GM21367 (cell line): ENCODE measurements at regions not wholly inside any gene's neighbourhood (a gene's known extent, or its start where the extent isn't known, plus 50 kb on each side); places are given as distances from the start of the nearest gene placed in this dataset.
A peak's percentile ranks its signal among the peaks of the same experiment; 100 is the strongest.

Source experiments
- ATAC-seq: cut with Tn5 transposase; IDR thresholded peaks from one replicate; pipeline ENCODE4 v1.9.1; 2021; ENCODE audit not compliant: unreplicated experiment

DNA sequence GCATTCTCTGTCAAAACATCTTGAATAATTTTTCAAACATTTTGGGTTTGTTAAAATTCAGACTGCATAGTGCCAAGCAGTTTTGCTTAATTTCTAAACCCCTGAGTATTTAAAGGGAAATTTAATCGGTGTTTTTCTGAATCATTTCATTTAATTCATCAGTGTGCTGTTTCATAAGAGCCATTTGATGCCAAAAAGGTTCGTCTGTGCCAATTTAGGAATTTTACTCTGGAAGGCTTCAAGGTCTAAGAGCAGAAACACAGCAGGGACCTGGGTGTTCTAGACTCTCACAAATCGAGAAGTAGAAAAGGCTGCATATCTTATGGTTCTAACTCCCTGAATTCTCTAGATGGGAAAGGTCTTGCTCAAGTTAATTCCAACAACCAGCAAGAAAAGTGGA lies 311.9 kb upstream of the NT5C1B start:
- no peak for ATAC-seq

DNA sequence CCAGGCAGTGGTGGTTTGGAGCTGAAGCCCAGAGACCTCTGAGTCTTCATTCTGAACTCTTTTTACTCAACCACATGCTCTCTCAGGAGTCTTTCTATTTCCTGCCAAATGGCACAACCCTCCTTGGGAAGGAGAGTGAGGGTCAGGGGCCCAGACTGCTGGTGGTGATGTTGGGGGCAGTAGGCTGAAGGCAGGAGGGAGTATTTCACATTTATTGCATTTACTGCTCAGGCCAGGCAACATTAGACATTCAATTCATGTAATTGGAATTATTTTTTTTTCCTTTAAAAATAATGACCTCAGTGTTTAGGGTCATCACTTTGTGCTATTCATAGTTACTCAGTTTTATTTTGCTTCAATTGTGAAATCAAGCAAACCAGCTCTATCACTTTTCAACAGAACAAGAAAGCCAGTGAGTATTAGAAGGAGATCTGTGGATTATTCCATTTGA lies 311.3 kb upstream of the NT5C1B start:
- ATAC-seq = no peak

DNA sequence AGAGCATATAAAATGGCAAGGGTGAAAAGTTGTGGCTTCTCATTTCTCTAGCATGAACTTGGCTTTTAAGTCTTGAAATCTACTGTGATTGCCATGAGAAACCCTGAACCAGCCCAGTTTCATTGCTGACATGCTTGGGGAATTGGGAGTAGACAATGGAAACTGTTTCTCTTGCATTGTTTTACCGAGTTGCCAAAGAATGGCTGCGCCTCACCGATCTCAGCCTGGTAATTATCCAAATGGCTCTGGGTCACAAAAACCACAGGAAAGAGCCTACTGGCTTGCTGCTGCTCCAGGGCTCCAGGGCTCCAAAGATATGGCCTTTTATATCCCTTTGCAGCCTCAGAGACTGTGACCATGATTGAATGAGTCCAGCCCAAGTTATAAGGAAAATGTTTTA lies 310.4 kb upstream of the NT5C1B start:
- no peak for ATAC-seq

DNA sequence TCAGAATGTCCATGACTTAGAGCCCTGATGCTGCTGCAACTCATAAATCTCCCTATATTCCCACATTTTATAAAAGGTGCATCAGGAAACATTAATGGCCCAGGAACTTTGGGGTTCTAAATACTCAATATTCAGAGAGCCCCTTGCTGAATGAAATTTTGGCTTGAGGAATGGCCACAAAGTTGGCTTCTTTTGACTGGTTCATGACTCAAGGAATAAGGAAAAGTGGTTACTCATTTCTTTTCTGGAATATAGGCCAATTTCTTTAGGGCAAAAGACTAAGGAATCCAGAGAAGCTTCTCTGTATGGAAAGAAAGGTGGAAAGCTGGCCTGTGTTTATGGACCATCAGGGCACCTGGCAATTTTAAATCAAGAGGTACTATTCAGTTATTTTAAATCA lies 308.9 kb upstream of the NT5C1B start:
- ATAC-seq = no peak

GRCh38 chr2:18896125-18896764 lies 306.9 kb upstream of the NT5C1B start:
- ATAC-seq = no peak

DNA sequence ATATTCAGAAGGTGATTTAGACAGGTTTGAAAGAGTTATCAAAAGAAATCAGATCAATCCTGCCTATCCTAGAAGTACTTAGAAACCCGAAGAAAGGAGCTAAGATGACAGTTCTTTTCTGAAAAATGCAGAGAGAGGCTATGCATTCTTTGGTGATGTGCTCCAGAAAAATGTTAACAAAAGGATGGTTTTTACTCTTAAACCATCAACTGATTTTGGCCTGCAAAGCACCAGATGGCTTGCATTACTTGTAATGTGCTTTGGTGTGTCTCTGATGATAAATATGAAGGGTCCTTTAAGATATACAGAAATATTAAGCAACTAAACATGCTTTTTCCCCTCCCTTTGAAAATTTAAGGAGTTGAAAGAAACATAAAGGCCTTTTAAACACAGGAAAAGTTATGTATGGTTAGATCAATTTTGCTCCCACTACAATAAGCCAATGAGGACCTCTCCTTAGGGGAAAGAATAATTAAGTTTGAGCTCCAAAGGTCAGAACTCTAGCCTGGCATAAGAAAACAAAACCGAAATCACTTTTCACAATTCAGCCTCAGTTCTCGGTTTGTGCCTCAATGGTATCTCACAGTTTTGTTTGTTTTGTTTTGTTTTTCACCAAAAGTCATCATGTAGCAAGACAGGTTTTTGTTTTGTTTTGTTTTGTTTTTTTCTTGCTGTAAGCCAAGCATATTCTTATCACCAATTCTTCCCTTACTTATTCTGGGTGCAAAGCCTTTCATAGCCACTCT lies 302.4 kb upstream of the NT5C1B start:
- no peak for ATAC-seq

DNA sequence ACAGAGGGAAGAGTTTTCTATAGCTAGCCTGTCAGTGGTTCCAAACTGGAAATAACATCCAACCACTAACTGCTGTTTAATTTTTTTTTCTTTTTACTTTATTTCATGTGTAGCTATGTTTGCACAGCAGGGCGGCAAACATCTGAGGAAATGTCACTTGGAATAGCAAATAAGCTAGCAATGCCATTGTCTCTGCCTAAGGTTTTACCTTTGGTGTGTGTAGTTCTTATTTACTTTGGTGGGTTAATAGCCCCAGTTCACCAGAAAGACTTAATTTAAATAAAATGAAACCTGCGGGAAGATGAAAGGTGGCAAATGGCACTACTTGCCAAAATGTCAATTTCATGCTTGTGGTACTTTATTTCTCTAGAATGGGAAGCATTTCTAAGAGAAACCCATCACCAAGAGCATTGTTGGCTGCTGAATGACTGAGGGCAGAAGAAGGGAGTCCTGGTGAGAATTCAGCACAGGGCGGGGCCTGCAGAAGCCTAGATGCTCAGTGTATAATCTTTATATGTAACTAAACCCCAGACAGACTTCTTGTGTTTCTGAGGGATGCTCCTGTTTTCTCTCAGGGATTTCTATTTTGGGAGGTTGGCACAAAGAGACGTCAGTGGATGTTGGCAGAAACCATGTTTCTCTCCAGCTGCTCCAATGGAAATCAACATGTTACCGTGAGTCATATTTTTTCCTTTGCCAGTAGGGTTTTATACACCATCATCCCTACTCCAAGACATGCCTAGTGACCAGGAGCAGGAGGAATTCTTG lies 300.4 kb upstream of the NT5C1B start:
- no peak for ATAC-seq

GRCh38 chr2:18885457-18885856 lies 296.1 kb upstream of the NT5C1B start:
- ATAC-seq = no peak

GRCh38 chr2:18883616-18884456 lies 294.5 kb upstream of the NT5C1B start:
- ATAC-seq = peak; percentile 57

DNA sequence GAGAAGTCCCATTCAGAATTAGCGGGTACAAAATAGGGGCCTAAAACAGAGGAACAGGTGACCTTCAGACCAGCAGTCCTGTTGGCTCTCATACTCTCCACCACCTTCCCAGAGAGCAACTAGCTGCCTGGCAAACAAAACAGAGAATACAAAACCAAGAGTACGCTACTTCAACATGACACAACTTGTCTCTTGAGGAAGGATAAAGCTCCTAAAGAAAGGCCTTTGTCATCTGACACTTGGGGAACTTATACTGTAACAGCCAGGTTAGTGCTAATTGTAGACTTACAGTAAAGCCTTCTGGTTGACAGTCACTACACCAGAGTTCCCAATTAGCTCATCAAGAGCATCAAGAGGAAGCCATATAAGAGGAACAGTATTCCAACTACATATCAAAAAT lies 282.1 kb upstream of the NT5C1B start:
- ATAC-seq = no peak

DNA sequence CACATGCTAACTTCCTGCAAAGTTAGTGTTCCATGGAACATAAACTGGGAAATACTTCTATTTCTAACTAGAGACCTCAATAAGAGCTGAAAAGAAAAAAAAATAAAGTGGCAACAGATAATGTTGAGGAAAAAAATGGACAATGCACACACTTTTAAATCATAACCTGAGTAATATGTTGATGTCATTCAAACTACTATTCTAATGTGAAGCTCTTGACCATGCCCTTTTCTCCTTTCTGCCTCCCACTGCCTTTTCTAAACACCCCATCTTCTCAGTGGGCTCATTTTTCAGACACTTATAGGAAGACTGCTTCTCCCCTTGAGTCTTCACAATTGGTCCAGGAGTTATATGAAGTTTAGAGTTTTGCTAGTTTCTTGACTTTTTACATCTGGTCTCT lies 280.9 kb upstream of the NT5C1B start:
- no peak for ATAC-seq

- no peak for ATAC-seq
These were observed 272.6 kb upstream of the NT5C1B start for GRCh38 chr2:18861951-18862350.

- no peak for ATAC-seq
These were observed 270.8 kb upstream of the NT5C1B start for GRCh38 chr2:18860179-18860578.

DNA sequence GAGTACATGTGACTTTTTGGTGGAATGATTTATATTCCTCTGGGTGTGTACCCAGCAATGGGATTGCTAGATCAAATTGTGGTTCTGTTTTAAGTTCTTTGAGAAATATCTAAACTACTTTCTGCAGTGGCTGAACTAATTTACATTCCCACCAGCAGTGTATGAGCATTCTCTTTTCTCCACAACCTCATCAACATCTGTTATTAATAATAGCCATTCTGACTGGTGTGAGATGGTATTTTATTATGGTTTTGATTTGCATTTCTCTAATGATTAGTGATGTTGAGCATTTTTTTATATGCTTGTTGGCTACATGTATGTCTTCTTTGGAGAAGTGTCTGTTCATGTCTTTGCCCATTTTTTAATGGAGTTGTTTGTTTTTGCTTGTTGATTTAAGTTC lies 267.4 kb upstream of the NT5C1B start:
- ATAC-seq = no peak

DNA sequence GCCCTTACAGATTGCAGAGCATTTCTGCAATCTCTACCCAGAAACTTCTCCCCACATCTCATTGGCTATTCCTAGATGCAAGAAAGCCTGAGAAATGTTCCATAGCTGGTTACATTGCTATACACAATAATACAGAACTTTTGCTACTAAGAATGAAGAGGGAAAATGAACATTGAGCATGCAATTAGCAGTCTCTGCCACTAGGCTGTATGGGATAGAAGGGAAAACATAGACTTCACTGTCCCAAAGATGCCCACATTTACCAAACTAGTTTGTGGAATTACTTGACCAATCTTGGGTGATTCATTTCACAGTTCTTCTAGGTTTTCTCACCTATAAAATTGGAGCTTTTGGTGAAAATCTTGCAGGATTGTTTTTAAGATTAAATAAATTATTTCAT lies 265.7 kb upstream of the NT5C1B start:
- no peak for ATAC-seq

- ATAC-seq = peak; percentile 72
These were observed 260.6 kb upstream of the NT5C1B start for GRCh38 chr2:18849841-18850578.

DNA sequence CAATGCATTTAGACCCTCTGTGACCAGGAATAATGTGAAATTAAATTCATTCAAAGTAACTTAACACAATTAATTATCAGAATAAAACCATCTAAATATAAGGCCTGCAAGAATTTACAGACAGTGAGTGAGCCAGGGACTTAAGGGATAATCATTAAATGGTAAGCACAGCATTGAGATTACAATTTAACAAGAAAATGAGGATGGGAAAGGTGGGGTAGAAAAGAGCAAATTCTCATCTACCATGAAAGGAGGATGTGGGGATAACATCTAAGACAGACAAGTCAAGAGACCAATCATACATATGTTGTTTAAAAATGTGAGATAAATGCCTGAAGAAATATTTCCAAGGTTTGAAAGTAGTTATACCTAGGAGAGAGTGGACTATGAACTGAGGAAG lies 259.3 kb upstream of the NT5C1B start:
- ATAC-seq = no peak

DNA sequence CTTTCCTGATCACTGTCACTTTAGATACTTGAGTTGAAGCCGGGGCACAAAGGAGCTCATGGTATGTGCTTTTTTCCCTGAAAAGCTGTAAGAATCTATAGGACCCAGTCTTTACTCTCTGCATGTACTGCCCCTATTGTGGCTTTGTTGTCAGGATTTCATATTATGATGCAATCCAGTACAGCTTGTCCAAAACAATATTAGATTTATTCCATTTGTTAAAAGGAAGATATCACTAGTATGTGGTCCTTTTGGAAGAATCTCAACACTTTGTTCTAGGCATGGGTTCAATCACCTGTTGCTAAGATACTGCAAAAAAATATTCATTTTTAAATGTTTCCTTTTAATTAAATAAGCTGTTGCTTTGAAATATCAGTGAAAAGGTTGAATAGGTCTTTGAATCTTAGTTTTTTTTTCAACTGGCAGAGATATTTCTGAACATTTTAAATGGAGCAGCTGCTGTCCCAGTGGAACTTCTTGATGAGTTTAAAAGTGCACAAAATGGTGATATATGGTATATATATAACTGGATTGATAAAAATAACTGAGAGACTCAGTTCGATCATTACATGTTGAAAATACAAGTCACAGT lies 256.6 kb upstream of the NT5C1B start:
- ATAC-seq = no peak

DNA sequence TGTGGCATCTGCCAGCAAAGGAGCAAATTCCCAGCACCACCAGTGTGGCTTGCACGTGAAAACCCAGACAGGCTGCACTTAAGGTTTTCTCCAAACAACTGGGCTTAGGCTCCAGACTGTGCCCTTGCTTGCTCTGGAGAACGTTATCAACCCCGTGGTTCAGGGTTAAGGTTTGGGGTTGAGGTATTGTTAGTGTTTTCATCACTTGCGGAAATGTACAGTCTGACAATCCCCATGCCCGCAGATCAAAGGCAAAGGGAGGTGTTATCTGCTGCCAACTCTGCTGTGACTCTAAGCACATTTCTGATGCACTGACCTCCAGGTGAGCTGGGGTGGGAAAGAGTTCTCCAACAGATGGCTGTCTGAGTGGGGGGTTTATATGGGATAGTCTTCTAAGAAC lies 253.5 kb upstream of the NT5C1B start:
- ATAC-seq = no peak
